PFSK-1 (cell line): ENCODE measurements at regions not wholly inside any gene's neighbourhood (a gene's known extent, or its start where the extent isn't known, plus 50 kb on each side); places are given as distances from the start of the nearest gene placed in this dataset.

Experiments
- FOXP2 ChIP-seq: optimal IDR thresholded peaks from 2 replicates; pipeline ENCODE3; 2011; ENCODE audit warnings: borderline replicate concordance, control low read depth, inconsistent platforms; ENCODE audit not compliant: insufficient read depth; ENCODE audit errors: extremely low read length, extremely low read depth
- POLR2AphosphoS5 ChIP-seq: IDR thresholded peaks from 2 replicates; pipeline ENCODE4 v1.6.1; 2012; ENCODE audit warnings: low read depth, mild to moderate bottlenecking, control low read depth, low read length, moderate library complexity
- SIN3A ChIP-seq: IDR thresholded peaks from 2 replicates; pipeline ENCODE4 v1.6.1; 2012; ENCODE audit warnings: mild to moderate bottlenecking, low read length, moderate library complexity, borderline replicate concordance; ENCODE audit not compliant: insufficient read depth
- TAF1 ChIP-seq: IDR thresholded peaks from 2 replicates; pipeline ENCODE4 v1.6.1; 2012; ENCODE audit warnings: low read length, control low read depth, borderline replicate concordance; ENCODE audit not compliant: insufficient read depth
- TF ChIP-seq, protein P1 (sequence below), 2 experiments: IDR thresholded peaks; 2 replicates each; pipeline versions ENCODE4 v1.6.1 to v1.8.0; 2011 to 2012; ENCODE audit warnings: low read depth in 2 of 2, low read length in 2 of 2, control low read depth in 1 of 2, inconsistent platforms in 1 of 2, mild to moderate bottlenecking in 1 of 2, moderate library complexity in 1 of 2; ENCODE audit not compliant: insufficient read depth in 1 of 2

DNA sequence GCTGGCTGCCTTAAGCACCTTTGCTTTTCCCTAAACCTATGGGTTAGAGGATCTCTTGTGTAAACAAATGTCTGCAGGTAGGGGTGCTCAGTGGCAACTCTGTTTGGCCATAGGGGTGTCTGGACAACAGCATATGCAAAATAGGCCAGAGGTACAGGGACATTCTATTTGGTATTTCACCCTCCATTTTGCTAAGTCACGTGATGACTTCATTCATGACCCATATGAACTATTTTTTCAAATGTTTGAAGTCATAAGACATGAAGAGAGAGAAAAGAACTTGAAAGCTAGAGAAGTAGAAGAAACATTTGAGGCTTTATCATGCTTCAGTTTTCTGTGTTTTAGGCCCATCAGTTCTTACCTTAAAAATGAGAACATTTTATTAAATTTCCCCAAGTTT is 370.2 kb downstream of the GADD45G start:
- TF ChIP-seq TAF1 (no peak), FOXP2 (no peak), SIN3A (no peak), POLR2AphosphoS5 (no peak)
- TF ChIP-seq, protein P1, sequence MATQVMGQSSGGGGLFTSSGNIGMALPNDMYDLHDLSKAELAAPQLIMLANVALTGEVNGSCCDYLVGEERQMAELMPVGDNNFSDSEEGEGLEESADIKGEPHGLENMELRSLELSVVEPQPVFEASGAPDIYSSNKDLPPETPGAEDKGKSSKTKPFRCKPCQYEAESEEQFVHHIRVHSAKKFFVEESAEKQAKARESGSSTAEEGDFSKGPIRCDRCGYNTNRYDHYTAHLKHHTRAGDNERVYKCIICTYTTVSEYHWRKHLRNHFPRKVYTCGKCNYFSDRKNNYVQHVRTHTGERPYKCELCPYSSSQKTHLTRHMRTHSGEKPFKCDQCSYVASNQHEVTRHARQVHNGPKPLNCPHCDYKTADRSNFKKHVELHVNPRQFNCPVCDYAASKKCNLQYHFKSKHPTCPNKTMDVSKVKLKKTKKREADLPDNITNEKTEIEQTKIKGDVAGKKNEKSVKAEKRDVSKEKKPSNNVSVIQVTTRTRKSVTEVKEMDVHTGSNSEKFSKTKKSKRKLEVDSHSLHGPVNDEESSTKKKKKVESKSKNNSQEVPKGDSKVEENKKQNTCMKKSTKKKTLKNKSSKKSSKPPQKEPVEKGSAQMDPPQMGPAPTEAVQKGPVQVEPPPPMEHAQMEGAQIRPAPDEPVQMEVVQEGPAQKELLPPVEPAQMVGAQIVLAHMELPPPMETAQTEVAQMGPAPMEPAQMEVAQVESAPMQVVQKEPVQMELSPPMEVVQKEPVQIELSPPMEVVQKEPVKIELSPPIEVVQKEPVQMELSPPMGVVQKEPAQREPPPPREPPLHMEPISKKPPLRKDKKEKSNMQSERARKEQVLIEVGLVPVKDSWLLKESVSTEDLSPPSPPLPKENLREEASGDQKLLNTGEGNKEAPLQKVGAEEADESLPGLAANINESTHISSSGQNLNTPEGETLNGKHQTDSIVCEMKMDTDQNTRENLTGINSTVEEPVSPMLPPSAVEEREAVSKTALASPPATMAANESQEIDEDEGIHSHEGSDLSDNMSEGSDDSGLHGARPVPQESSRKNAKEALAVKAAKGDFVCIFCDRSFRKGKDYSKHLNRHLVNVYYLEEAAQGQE (IDR thresholded peaks at IDR 0.05; ENCODE audit: insufficient read depth in 1 of 2, low read depth in 2 of 2, low read length in 2 of 2): no peak

DNA sequence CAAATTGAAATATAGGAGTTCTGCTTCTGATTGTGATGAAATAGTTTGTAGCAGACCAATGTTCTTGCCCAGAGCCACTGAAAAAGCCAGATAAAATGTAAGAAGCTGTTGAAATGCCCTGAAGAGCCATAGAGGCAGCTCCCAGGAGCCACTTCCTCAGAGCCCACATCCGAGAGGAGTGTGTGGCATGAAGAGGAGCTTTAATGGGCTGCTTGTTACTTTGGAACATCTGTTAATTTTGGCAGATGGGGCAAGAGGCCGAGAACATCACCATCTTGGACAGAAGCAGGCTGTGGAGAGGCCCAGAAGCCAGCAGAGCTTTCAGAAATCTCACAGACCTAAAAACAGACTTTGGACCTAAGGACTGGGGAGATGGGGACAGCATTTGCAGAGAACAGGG is 370.8 kb downstream of the GADD45G start:
- TF ChIP-seq, protein P1 (IDR thresholded peaks at IDR 0.05; ENCODE audit: insufficient read depth in 1 of 2, low read depth in 2 of 2, low read length in 2 of 2): no peak
- TF ChIP-seq SIN3A (no peak), TAF1 (no peak), FOXP2 (no peak), POLR2AphosphoS5 (no peak)

DNA sequence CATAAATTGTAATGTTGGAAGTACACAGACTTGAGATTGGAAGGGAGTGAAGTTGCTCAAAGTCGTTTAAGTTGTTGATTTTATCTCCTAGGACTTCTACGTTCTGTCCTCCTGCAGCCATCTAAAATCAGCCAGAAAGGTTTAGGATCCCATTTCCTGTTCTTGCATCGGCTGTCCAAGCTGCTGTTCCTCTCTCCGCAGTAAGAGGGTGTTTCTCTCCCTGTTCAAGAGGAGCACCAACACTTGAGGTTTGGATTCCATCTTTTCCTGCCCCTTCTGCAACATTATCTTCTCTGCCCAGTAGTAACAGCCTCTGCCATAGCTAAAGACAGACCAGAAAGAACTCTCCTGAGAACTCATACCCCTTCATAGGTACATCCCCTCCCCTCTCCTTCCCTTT is 373.4 kb downstream of the GADD45G start:
- TF ChIP-seq POLR2AphosphoS5: no peak
- TF ChIP-seq, protein P1 (IDR thresholded peaks at IDR 0.05; ENCODE audit: insufficient read depth in 1 of 2, low read depth in 2 of 2, low read length in 2 of 2): no peak
- TF ChIP-seq SIN3A: no peak
- TF ChIP-seq FOXP2: no peak
- no peak for TF ChIP-seq TAF1

DNA sequence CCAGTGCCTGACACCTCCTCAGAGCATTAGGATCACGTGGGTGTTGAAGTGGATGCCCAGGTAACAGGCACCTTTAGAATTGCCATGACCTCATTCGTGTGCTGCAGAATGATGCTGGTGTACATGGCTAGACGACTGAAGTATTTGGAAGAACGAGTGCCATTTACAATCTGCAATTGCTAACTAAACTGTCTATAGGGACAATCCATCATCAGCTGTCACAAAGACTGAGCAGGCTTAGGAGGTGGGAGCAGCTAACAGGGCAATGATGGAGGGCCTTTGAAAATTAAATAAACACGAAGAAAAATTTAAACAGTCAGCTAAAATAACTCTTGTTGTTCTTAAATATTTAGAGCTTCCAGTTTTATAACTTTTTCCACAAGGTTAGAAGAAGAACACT is 375.8 kb downstream of the GADD45G start:
- no peak for TF ChIP-seq POLR2AphosphoS5
- TF ChIP-seq TAF1: no peak
- TF ChIP-seq, protein P1 (IDR thresholded peaks at IDR 0.05; ENCODE audit: insufficient read depth in 1 of 2, low read depth in 2 of 2, low read length in 2 of 2): no peak
- no peak for TF ChIP-seq SIN3A
- no peak for TF ChIP-seq FOXP2

DNA sequence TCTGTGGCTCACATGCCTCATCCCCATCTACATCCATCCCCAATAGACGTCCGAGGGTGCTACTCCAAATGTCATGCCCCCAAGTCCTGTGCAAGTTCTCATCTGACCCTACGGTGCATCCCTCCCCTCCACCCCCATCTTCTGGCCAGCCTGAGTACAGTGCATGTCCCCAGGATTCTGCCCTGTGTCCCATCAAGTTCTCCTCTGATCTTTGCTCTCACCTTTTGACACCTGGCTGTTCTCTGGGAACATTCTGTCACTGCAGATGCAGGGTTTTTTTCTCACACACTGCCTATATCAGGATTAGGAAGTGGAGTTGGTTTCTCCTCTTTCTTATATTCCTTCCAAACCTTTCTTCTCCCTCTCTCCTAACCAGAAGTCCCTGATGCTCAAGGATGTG is 377.2 kb downstream of the GADD45G start:
- no peak for TF ChIP-seq TAF1

DNA sequence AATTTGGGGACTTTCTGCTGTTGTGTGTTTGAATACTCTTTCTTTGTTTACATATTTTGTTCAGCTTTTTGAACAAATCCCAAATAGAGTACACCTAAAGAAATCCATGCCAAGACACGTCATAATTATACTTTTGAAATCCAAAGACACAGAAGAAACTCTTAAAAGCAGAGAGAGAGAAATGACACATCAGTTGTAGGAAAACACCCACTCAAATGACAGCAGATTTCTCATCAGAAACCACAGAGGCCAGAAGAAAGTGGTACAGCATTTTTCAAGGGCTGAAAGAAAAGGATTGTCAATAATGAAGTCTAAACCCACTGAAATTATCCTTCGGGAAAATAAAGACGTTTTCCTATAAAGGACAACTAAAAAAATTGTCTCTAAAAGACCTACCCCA is 378.6 kb downstream of the GADD45G start:
- TF ChIP-seq FOXP2 (no peak), POLR2AphosphoS5 (no peak), SIN3A (no peak), TAF1 (no peak)
- TF ChIP-seq, protein P1 (IDR thresholded peaks at IDR 0.05; ENCODE audit: insufficient read depth in 1 of 2, low read depth in 2 of 2, low read length in 2 of 2): no peak
